Fibroblast of skin of scalp (primary cell): ENCODE measurements at regions not wholly inside any gene's neighbourhood (a gene's known extent, or its start where the extent isn't known, plus 50 kb on each side); places are given as distances from the start of the nearest gene placed in this dataset.
A peak's percentile ranks its signal among the peaks of the same experiment; 100 is the strongest.
"Not testable (repeated sequence)": the region's sequence is repeated elsewhere in the genome, so short reads cannot be mapped to it uniquely, and the experiment has no call there.

ENCODE experiments used
- DNase-seq: peaks from one replicate; pipeline ENCODE4 v3.0.0-alpha.2; 2013

GRCh38 chr12:93219947-93220346, 157.8 kb upstream of the NUDT4 start:
- DNase-seq, result no peak

GRCh38 chr12:93221841-93222240, 155.9 kb upstream of the NUDT4 start:
- DNase-seq, result no peak

- DNase-seq, result no peak
These were observed 154.0 kb upstream of the NUDT4 start for GRCh38 chr12:93223440-93224426.

- DNase-seq, result no peak
These were observed 152.6 kb upstream of the NUDT4 start for GRCh38 chr12:93225094-93225493.

GRCh38 chr12:93226361-93226760, 151.4 kb upstream of the NUDT4 start:
- DNase-seq, result no peak

- DNase-seq, result peak; percentile 92
These were observed 148.0 kb upstream of the NUDT4 start for GRCh38 chr12:93229494-93230325.

- peak; percentile 5 for DNase-seq
These were observed 147.4 kb upstream of the NUDT4 start for GRCh38 chr12:93230326-93230720.

GRCh38 chr12:93231938-93232337, 145.8 kb upstream of the NUDT4 start:
- no peak for DNase-seq

GRCh38 chr12:93234641-93235040, 143.1 kb upstream of the NUDT4 start:
- no peak for DNase-seq

GRCh38 chr12:93235881-93236280, 141.8 kb upstream of the NUDT4 start:
- DNase-seq, result no peak

GRCh38 chr12:93237235-93237915, 140.3 kb upstream of the NUDT4 start:
- DNase-seq, result peak; percentile 9

- not testable (repeated sequence) for DNase-seq
These were observed 139.0 kb upstream of the NUDT4 start for GRCh38 chr12:93238512-93239262.

GRCh38 chr12:93239789-93240188, 137.9 kb upstream of the NUDT4 start:
- DNase-seq, result not testable (repeated sequence)

GRCh38 chr12:93242154-93242972, 135.4 kb upstream of the NUDT4 start:
- no peak for DNase-seq

- DNase-seq, result no peak
These were observed 134.4 kb upstream of the NUDT4 start for GRCh38 chr12:93243382-93243688.

GRCh38 chr12:93243689-93244513, 133.8 kb upstream of the NUDT4 start:
- DNase-seq, result peak; percentile 59

- no peak for DNase-seq
These were observed 133.1 kb upstream of the NUDT4 start for GRCh38 chr12:93244514-93245077.

- no peak for DNase-seq
These were observed 132.2 kb upstream of the NUDT4 start for GRCh38 chr12:93245543-93245942.

- DNase-seq, result peak; percentile 39
These were observed 130.3 kb upstream of the NUDT4 start for GRCh38 chr12:93247313-93247991.
